Skeletal muscle tissue (tissue), 3 donors: ENCODE measurements at regions not wholly inside any gene's neighbourhood (a gene's known extent, or its start where the extent isn't known, plus 50 kb on each side); places are given as distances from the start of the nearest gene placed in this dataset.
"Not testable (repeated sequence)": the region's sequence is repeated elsewhere in the genome, so short reads cannot be mapped to it uniquely, and the experiment has no call there.

ENCODE experiments used
- H3K27ac ChIP-seq: one replicate; pipeline ENCODE4 v1.7.0; 2013; ENCODE audit warnings: mild to moderate bottlenecking, low read depth, low read length, inconsistent platforms
- H3K27me3 ChIP-seq, 3 donors: one replicate each; pipeline ENCODE4 v1.7.0; 2013; ENCODE audit warnings: low read length in 3 of 3; ENCODE audit not compliant: control insufficient read depth in 3 of 3, insufficient read depth in 3 of 3
- H3K36me3 ChIP-seq, 3 donors: one replicate each; pipeline ENCODE4 v1.7.0; 2013; ENCODE audit warnings: low read length in 3 of 3; ENCODE audit not compliant: control insufficient read depth in 3 of 3, insufficient read depth in 3 of 3
- H3K4me1 ChIP-seq, 3 donors: one replicate each; pipeline ENCODE4 v1.7.0; 2013; ENCODE audit warnings: low read length in 3 of 3, mild to moderate bottlenecking in 3 of 3; ENCODE audit not compliant: control insufficient read depth in 3 of 3, insufficient read depth in 3 of 3
- H3K4me3 ChIP-seq, 3 donors: one replicate each; pipeline ENCODE4 v1.7.0; 2013; ENCODE audit warnings: low read length in 3 of 3
- H3K9ac ChIP-seq, 3 donors: one replicate each; pipeline ENCODE4 v1.7.0; 2013; ENCODE audit warnings: low read length in 3 of 3, mild to moderate bottlenecking in 3 of 3, moderate library complexity in 2 of 3, low read depth in 1 of 3
- H3K9me3 ChIP-seq, 3 donors: one replicate each; pipeline ENCODE4 v1.7.0; 2013; ENCODE audit warnings: low read length in 3 of 3; ENCODE audit not compliant: control insufficient read depth in 3 of 3
- donor health status: Osteomylitis.

DNA sequence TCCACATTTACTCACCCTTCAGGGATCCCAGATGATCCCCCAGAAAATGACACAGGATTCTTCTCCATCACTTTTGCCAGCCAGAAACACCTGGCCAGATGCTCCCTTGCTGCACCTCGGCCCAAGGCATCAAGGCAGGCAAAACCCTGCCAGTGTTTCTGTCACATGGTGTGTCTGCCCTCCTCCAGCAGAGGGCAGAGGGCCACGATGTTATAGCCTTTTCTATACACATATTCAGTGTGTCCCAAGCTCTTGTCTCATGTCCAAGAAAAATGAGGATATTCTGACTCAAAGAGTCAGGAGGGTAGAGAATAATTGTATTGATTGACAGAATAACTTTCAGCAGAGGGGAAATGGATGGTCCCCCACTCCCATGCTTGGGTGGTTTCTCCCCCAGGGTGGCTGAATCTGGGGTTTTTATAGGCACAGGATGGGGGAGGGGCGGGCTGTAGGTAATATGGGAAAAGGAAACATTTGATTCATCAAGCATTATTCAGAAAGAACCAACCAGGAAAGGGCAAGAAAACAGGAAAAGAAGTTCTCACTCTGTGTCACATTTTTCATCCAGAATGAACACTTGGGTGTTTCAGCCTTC is 933.9 kb downstream of the TRIB2 start:
- peaks cover 0 to 2% (median 2%) of the 10 kb centered on the region in 3 donors for H3K9me3 ChIP-seq
- no peak overlapping the region for H3K9ac ChIP-seq
- H3K4me1 ChIP-seq = no peaks in the 10 kb centered on the region
- H3K36me3 ChIP-seq = no peaks in the 10 kb centered on the region
- H3K27me3 ChIP-seq = no peaks in the 10 kb centered on the region
- H3K4me3 ChIP-seq = no peak overlapping the region
- no peak overlapping the region for H3K27ac ChIP-seq

DNA sequence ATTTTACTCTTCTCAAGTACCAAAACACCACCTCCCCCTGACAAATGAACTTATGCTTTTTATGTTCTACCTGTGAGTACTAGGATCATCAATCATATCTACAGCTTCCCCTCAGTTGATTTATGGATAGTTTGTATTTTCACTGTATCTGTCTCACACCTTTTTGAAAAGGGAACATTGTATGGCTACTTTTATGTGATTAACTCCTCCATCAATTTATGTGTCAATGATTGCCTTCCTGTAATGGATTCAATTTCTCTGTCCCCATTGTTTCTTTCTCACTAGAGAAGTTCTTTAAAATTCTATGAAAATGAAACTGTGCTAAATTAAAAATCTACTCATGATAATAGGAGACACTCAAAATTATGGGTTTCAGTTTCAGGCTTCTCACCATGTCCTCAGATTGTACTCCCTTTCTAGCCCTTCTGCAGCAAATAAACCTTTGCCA is 935.0 kb downstream of the TRIB2 start:
- Histone ChIP-seq H3K4me1 (no peaks in the 10 kb centered on the region), H3K36me3 (no peaks in the 10 kb centered on the region), H3K27me3 (no peaks in the 10 kb centered on the region), H3K4me3 (no peak overlapping the region), H3K27ac (no peak overlapping the region), H3K9me3 (peaks cover 0 to 2% (median 2%) of the 10 kb centered on the region in 3 donors), H3K9ac (no peak overlapping the region)

- Histone ChIP-seq H3K27me3 (no peaks in the 10 kb centered on the region), H3K4me1 (no peaks in the 10 kb centered on the region), H3K9me3 (peaks cover 0 to 2% (median 2%) of the 10 kb centered on the region in 3 donors), H3K9ac (no peak overlapping the region), H3K4me3 (no peak overlapping the region), H3K36me3 (no peaks in the 10 kb centered on the region), H3K27ac (no peak overlapping the region)
Observed at GRCh38 chr2:13652531-13653313, 936.0 kb downstream of the TRIB2 start.

DNA sequence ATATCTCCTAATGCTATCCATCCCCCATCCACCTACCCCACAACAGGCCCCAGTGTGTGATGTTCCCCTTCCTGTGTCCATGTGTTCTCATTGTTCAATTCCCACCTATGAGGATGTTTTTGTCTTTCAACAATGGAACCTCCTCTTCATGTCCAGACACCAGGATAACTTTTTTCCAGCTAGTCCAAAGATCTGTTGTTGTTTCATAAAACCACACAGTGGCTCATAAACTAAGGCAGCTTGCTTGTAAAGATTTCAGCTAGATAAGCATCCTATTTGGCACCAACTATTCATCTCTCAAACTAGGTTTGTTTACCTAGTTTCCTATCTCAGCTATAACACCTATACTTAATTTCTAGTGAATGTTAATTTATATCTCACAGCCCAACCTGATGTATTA is 937.7 kb downstream of the TRIB2 start:
- Histone ChIP-seq H3K4me1 (no peaks in the 10 kb centered on the region), H3K4me3 (no peak overlapping the region), H3K36me3 (no peaks in the 10 kb centered on the region), H3K9ac (no peak overlapping the region), H3K27me3 (no peaks in the 10 kb centered on the region), H3K9me3 (peaks cover 0 to 2% (median 2%) of the 10 kb centered on the region in 3 donors), H3K27ac (no peak overlapping the region)

- Histone ChIP-seq H3K27ac (no peak overlapping the region), H3K9ac (no peak overlapping the region), H3K36me3 (no peaks in the 10 kb centered on the region), H3K9me3 (no peaks in the 10 kb centered on the region), H3K27me3 (no peaks in the 10 kb centered on the region), H3K4me3 (no peak overlapping the region), H3K4me1 (no peaks in the 10 kb centered on the region)
Observed at GRCh38 chr2:13660231-13660630, 943.5 kb downstream of the TRIB2 start.

- Histone ChIP-seq H3K4me3 (no peak overlapping the region), H3K27ac (no peak overlapping the region), H3K4me1 (no peaks in the 10 kb centered on the region), H3K36me3 (no peaks in the 10 kb centered on the region), H3K9me3 (no peaks in the 10 kb centered on the region), H3K9ac (no peak overlapping the region), H3K27me3 (no peaks in the 10 kb centered on the region)
Observed at GRCh38 chr2:13662055-13662454, 945.3 kb downstream of the TRIB2 start.

GRCh38 chr2:13666582-13667414 is 950.1 kb downstream of the TRIB2 start:
- H3K36me3 ChIP-seq = no peaks in the 10 kb centered on the region

GRCh38 chr2:13667415-13667757 is 950.6 kb downstream of the TRIB2 start:
- no peaks in the 10 kb centered on the region for H3K36me3 ChIP-seq
- no peak overlapping the region for H3K9ac ChIP-seq
- H3K4me1 ChIP-seq = no peaks in the 10 kb centered on the region
- H3K27ac ChIP-seq = no peak overlapping the region
- no peaks in the 10 kb centered on the region for H3K27me3 ChIP-seq
- H3K4me3 ChIP-seq = no peak overlapping the region
- H3K9me3 ChIP-seq = no peaks in the 10 kb centered on the region

More at GRCh38 chr2:13666582-13667414, 950.1 kb downstream of the TRIB2 start:
- Histone ChIP-seq H3K27ac (no peak overlapping the region), H3K9me3 (no peaks in the 10 kb centered on the region), H3K27me3 (no peaks in the 10 kb centered on the region), H3K9ac (no peak overlapping the region), H3K4me3 (no peak overlapping the region), H3K4me1 (no peaks in the 10 kb centered on the region)

- Histone ChIP-seq H3K4me1 (no peaks in the 10 kb centered on the region), H3K9ac (no peak overlapping the region), H3K27me3 (no peaks in the 10 kb centered on the region), H3K4me3 (no peak overlapping the region), H3K9me3 (no peaks in the 10 kb centered on the region), H3K27ac (no peak overlapping the region), H3K36me3 (no peaks in the 10 kb centered on the region)
Observed at GRCh38 chr2:13669607-13670006, 952.9 kb downstream of the TRIB2 start.

GRCh38 chr2:13673821-13674220 is 957.1 kb downstream of the TRIB2 start:
- H3K4me1 ChIP-seq, H3K9me3 ChIP-seq, H3K36me3 ChIP-seq, H3K27ac ChIP-seq, H3K27me3 ChIP-seq, H3K9ac ChIP-seq, H3K4me3 ChIP-seq: not testable (repeated sequence)
